Uterus (tissue), 2 donors: ENCODE measurements at regions not wholly inside any gene's neighbourhood (a gene's known extent, or its start where the extent isn't known, plus 50 kb on each side); places are given as distances from the start of the nearest gene placed in this dataset.

Source experiments
- POLR2A ChIP-seq, 2 donors: fragments of 450-650 bp; IDR thresholded peaks; one replicate each; pipeline ENCODE4 v1.6.1; 2016; ENCODE audit warnings: antibody characterized with exemption in 2 of 2, mild to moderate bottlenecking in 1 of 2, moderate library complexity in 1 of 2
- TF ChIP-seq, protein P1 (sequence below), 4 experiments: fragments of 200-600 bp in 2 of 4; fragments of 450-650 bp in 2 of 4; sonication (generic) in 2 of 4; IDR thresholded peaks; one replicate each; pipeline ENCODE4 v1.5.1; 2016 to 2019; ENCODE audit warnings: antibody characterized with exemption in 4 of 4, mild to moderate bottlenecking in 2 of 4, moderate library complexity in 1 of 4

DNA sequence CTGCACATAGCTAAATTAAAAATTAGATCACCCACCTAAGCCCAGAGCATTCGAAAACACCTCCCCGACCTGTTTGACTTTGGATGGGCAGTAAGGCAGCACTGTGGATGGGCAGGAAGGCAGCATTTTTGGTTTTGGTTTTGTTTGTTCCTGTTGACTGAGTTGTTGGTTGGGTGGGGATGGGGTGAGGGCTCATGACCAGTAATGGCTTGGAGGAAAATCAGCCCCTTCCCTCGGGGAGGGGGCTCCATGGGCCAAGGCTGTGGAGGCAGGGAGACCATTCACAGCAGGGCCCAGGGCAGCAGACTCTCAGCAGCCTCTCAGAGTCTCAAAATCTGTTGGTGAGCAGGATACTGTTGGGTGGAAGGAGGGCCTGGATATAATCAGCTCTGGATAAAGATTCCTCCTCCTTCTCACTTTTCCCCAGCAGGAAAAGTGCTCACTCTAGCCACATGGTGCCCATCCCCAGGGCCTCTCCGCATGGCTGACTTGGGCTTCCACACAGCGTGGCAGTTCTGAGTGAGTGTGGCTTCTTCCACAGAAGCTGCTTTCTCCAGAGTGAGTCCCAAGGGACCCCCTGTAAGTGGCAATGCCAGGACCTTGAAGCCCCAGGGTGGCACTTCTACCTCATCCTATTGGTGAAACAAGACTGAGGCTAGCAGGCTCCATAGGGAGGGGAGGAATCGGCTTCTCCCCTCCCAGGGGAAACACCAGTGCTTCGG, 1491.2 kb downstream of the BRD1 start:
- TF ChIP-seq, protein P1, sequence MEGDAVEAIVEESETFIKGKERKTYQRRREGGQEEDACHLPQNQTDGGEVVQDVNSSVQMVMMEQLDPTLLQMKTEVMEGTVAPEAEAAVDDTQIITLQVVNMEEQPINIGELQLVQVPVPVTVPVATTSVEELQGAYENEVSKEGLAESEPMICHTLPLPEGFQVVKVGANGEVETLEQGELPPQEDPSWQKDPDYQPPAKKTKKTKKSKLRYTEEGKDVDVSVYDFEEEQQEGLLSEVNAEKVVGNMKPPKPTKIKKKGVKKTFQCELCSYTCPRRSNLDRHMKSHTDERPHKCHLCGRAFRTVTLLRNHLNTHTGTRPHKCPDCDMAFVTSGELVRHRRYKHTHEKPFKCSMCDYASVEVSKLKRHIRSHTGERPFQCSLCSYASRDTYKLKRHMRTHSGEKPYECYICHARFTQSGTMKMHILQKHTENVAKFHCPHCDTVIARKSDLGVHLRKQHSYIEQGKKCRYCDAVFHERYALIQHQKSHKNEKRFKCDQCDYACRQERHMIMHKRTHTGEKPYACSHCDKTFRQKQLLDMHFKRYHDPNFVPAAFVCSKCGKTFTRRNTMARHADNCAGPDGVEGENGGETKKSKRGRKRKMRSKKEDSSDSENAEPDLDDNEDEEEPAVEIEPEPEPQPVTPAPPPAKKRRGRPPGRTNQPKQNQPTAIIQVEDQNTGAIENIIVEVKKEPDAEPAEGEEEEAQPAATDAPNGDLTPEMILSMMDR (IDR thresholded peaks at IDR 0.05): no peak
- no peak for TF ChIP-seq POLR2A (IDR thresholded peaks at IDR 0.05)
